GOT3 (cell line): ENCODE measurements at regions not wholly inside any gene's neighbourhood (a gene's known extent, or its start where the extent isn't known, plus 50 kb on each side); places are given as distances from the start of the nearest gene placed in this dataset.

Experiments
- DNase-seq: peaks from one replicate; lab custom pipeline; 2025; ENCODE audit warnings: mixed read lengths; lab: John Stamatoyannopoulos, UW

GRCh38 chr5:120738568-120738967, 274.5 kb downstream of the PRR16 start:
- no peak for DNase-seq

GRCh38 chr5:120740989-120741388, 276.9 kb downstream of the PRR16 start:
- DNase-seq, result no peak

GRCh38 chr5:120748474-120748873, 284.4 kb downstream of the PRR16 start:
- DNase-seq, result no peak

- no peak for DNase-seq
Measured at GRCh38 chr5:120749737-120750136, 285.6 kb downstream of the PRR16 start.

GRCh38 chr5:120759587-120759986, 295.5 kb downstream of the PRR16 start:
- no peak for DNase-seq

- DNase-seq, result no peak
Measured at GRCh38 chr5:120761986-120762385, 297.9 kb downstream of the PRR16 start.

GRCh38 chr5:120765189-120765588, 301.1 kb downstream of the PRR16 start:
- DNase-seq, result no peak

- DNase-seq, result no peak
Measured at GRCh38 chr5:120767178-120767820, 303.2 kb downstream of the PRR16 start.

GRCh38 chr5:120769312-120769872, 305.3 kb downstream of the PRR16 start:
- DNase-seq, result no peak

GRCh38 chr5:120771202-120771601, 307.1 kb downstream of the PRR16 start:
- no peak for DNase-seq

- no peak for DNase-seq
Measured at GRCh38 chr5:120778491-120779484, 314.7 kb downstream of the PRR16 start.

GRCh38 chr5:120779674-120780073, 315.6 kb downstream of the PRR16 start:
- DNase-seq, result no peak

GRCh38 chr5:120788481-120788880, 324.4 kb downstream of the PRR16 start:
- no peak for DNase-seq

- DNase-seq, result no peak
Measured at GRCh38 chr5:120789918-120790317, 325.8 kb downstream of the PRR16 start.

- no peak for DNase-seq
Measured at GRCh38 chr5:120790339-120790738, 326.2 kb downstream of the PRR16 start.

GRCh38 chr5:120792477-120792876, 328.4 kb downstream of the PRR16 start:
- no peak for DNase-seq

GRCh38 chr5:120794121-120794520, 330.0 kb downstream of the PRR16 start:
- no peak for DNase-seq

- DNase-seq, result no peak
Measured at GRCh38 chr5:120803282-120803681, 339.2 kb downstream of the PRR16 start.

GRCh38 chr5:120805131-120805530, 341.0 kb downstream of the PRR16 start:
- no peak for DNase-seq

GRCh38 chr5:120806202-120806601, 342.1 kb downstream of the PRR16 start:
- no peak for DNase-seq

GRCh38 chr5:120808135-120808534, 344.0 kb downstream of the PRR16 start:
- DNase-seq, result no peak

GRCh38 chr5:120808606-120809005, 344.5 kb downstream of the PRR16 start:
- no peak for DNase-seq

GRCh38 chr5:120813551-120813950, 349.5 kb downstream of the PRR16 start:
- DNase-seq, result no peak
